Middle frontal gyrus (tissue), 1 donor: ENCODE measurements at regions not wholly inside any gene's neighbourhood (a gene's known extent, or its start where the extent isn't known, plus 50 kb on each side); places are given as distances from the start of the nearest gene placed in this dataset.
"Not testable (repeated sequence)": the region's sequence is repeated elsewhere in the genome, so short reads cannot be mapped to it uniquely, and the experiment has no call there.

Experiments
- DNase-seq: peaks from one replicate; pipeline ENCODE4 v3.0.0-alpha.2; 2015; ENCODE audit warnings: low spot score; ENCODE audit errors: extremely low spot score

- DNase-seq: no peak
Observed at GRCh38 chr6:6863970-6864639, 243.7 kb upstream of the RREB1 start.

GRCh38 chr6:6865611-6866010 is 242.2 kb upstream of the RREB1 start:
- no peak for DNase-seq

- DNase-seq: no peak
Observed at GRCh38 chr6:6866656-6867403, 240.9 kb upstream of the RREB1 start.

- DNase-seq: no peak
Observed at GRCh38 chr6:6867404-6867799, 240.4 kb upstream of the RREB1 start.

- DNase-seq: no peak
Observed at GRCh38 chr6:6869094-6869493, 238.7 kb upstream of the RREB1 start.

- no peak for DNase-seq
Observed at GRCh38 chr6:6870921-6871320, 236.8 kb upstream of the RREB1 start.

- no peak for DNase-seq
Observed at GRCh38 chr6:6872459-6873344, 235.1 kb upstream of the RREB1 start.

- DNase-seq: no peak
Observed at GRCh38 chr6:6873778-6874177, 234.0 kb upstream of the RREB1 start.

- DNase-seq: no peak
Observed at GRCh38 chr6:6875818-6876470, 231.8 kb upstream of the RREB1 start.

GRCh38 chr6:6877792-6878191 is 230.0 kb upstream of the RREB1 start:
- DNase-seq: not testable (repeated sequence)

- no peak for DNase-seq
Observed at GRCh38 chr6:6878887-6879585, 228.7 kb upstream of the RREB1 start.

- DNase-seq: not testable (repeated sequence)
Observed at GRCh38 chr6:6879586-6879974, 228.2 kb upstream of the RREB1 start.

- no peak for DNase-seq
Observed at GRCh38 chr6:6880745-6881437, 226.9 kb upstream of the RREB1 start.

- DNase-seq: no peak
Observed at GRCh38 chr6:6881438-6882225, 226.1 kb upstream of the RREB1 start.

GRCh38 chr6:6882592-6882991 is 225.2 kb upstream of the RREB1 start:
- no peak for DNase-seq

- DNase-seq: no peak
Observed at GRCh38 chr6:6883011-6883410, 224.8 kb upstream of the RREB1 start.

- no peak for DNase-seq
Observed at GRCh38 chr6:6884193-6884627, 223.6 kb upstream of the RREB1 start.

- DNase-seq: no peak
Observed at GRCh38 chr6:6884916-6885315, 222.8 kb upstream of the RREB1 start.

- no peak for DNase-seq
Observed at GRCh38 chr6:6885521-6886170, 222.1 kb upstream of the RREB1 start.
